Astrocyte (in vitro differentiated cells and primary cell): ENCODE measurements at regions not wholly inside any gene's neighbourhood (a gene's known extent, or its start where the extent isn't known, plus 50 kb on each side); places are given as distances from the start of the nearest gene placed in this dataset.

ENCODE experiments used
- DNase-seq: peaks from one replicate; pipeline ENCODE4 v3.0.0-alpha.2; 2010; ENCODE audit warnings: low read depth
- FAIRE-seq: peaks from 2 replicates; lab custom pipeline; 2011; peaks lifted over from hg19 to GRCh38; lab: Jason Lieb, UNC
- H2AFZ ChIP-seq: 2 replicates; pipeline ENCODE4 v1.6.0; 2012; ENCODE audit warnings: low read depth, low read length, inconsistent platforms
- H3K27ac ChIP-seq: 2 replicates; pipeline ENCODE4 v1.5.1; 2011; ENCODE audit warnings: low read depth, low read length, inconsistent platforms
- H3K27me3 ChIP-seq: 2 replicates; pipeline ENCODE4 v1.6.0; 2011; ENCODE audit warnings: low read length, inconsistent platforms; ENCODE audit not compliant: insufficient read depth
- H3K36me3 ChIP-seq: 2 replicates; pipeline ENCODE4 v1.5.1; 2011; ENCODE audit warnings: low read length, inconsistent platforms; ENCODE audit not compliant: insufficient read depth
- H3K4me1 ChIP-seq: 2 replicates; pipeline ENCODE4 v1.5.1; 2011; ENCODE audit warnings: low read length, inconsistent platforms; ENCODE audit not compliant: insufficient read depth
- H3K4me2 ChIP-seq: 2 replicates; pipeline ENCODE4 v1.6.0; 2012; ENCODE audit warnings: low read length, inconsistent platforms
- H3K4me3 ChIP-seq: 2 replicates; pipeline ENCODE4 v1.5.1; 2011; ENCODE audit warnings: low read depth, mild to moderate bottlenecking, low read length, inconsistent platforms; ENCODE audit not compliant: insufficient read depth
- H3K79me2 ChIP-seq: 2 replicates; pipeline ENCODE4 v1.6.0; 2012; ENCODE audit warnings: mild to moderate bottlenecking, low read length, inconsistent platforms; ENCODE audit not compliant: insufficient read depth
- H3K9ac ChIP-seq: 2 replicates; pipeline ENCODE4 v1.6.0; 2012; ENCODE audit warnings: mild to moderate bottlenecking, low read length, inconsistent platforms
- H3K9me3 ChIP-seq: 2 replicates; pipeline ENCODE4 v1.5.1; 2012; ENCODE audit warnings: low read depth, mild to moderate bottlenecking, low read length, inconsistent platforms; ENCODE audit not compliant: insufficient read depth
- H4K20me1 ChIP-seq: 2 replicates; pipeline ENCODE4 v1.6.0; 2012; ENCODE audit warnings: low read length, inconsistent platforms; ENCODE audit not compliant: insufficient read depth
- H3K27ac Mint-ChIP-seq: one replicate; pipeline ENCODE4 v1.8.0; 2021; ENCODE audit warnings: mild to moderate bottlenecking, mixed read lengths; ENCODE audit not compliant: unreplicated experiment
- H3K27me3 Mint-ChIP-seq: one replicate; pipeline ENCODE4 v1.8.0; 2021; ENCODE audit warnings: low read depth, mixed read lengths; ENCODE audit not compliant: unreplicated experiment
- H3K36me3 Mint-ChIP-seq: one replicate; pipeline ENCODE4 v1.8.0; 2021; ENCODE audit warnings: low read depth, mixed read lengths; ENCODE audit not compliant: unreplicated experiment
- H3K4me1 Mint-ChIP-seq: one replicate; pipeline ENCODE4 v1.8.0; 2021; ENCODE audit warnings: low read depth, mixed read lengths; ENCODE audit not compliant: unreplicated experiment
- H3K4me3 Mint-ChIP-seq: one replicate; pipeline ENCODE4 v1.8.0; 2021; ENCODE audit warnings: mild to moderate bottlenecking, moderate library complexity, mixed read lengths; ENCODE audit not compliant: unreplicated experiment
- H3K9me3 Mint-ChIP-seq: one replicate; pipeline ENCODE4 v1.8.0; 2021; ENCODE audit warnings: mild to moderate bottlenecking, mixed read lengths; ENCODE audit not compliant: unreplicated experiment
- EZH2 ChIP-seq: IDR thresholded peaks from 2 replicates; pipeline ENCODE4 v1.6.1; 2012; ENCODE audit warnings: mild to moderate bottlenecking, low read length, inconsistent platforms; ENCODE audit not compliant: insufficient read depth
- TF ChIP-seq, protein P1 (sequence below): IDR thresholded peaks from 2 replicates; pipeline ENCODE4 v1.5.1; 2011; ENCODE audit warnings: low read depth, mild to moderate bottlenecking, inconsistent platforms, low read length, moderate library complexity; ENCODE audit not compliant: insufficient read depth

DNA sequence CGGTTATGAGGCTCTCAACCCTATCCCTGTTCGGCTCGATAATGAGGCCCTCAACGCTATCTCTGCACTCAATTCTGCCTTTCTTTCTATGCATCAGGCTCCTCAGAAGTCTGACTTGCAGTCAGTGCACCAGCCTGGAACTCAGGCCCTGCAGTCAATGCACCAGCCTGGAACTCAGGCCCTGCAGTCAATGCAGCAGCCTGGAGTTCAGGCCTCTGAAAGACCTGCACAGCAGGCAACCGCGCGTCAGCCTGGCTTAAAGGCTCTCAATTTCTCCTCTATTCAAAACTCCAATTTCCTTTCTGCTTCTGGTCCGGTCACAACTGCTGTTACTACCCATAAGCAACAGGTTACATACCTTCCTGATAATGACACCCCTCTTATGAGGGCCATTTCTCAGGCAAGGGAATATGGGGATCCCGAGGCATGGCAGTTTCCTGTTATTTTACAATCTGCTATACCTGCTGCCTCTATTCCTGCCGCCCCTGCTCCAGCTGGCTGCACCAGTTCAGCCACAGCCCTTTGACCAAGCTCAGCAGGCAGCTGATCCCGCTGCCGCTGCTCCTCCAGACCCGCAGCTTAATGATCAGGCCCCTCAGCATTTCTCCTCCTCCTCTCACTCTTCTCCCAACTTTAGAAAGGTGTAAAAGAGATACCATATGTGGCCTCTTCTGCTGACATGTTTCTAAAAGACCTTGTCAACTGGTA, 933.6 kb upstream of the FANCL start:
- no peaks in the 10 kb centered on the region for H3K9me3 ChIP-seq
- no peaks in the 10 kb centered on the region for H4K20me1 ChIP-seq
- no peaks in the 10 kb centered on the region for H3K36me3 ChIP-seq
- no peaks in the 10 kb centered on the region for H3K79me2 ChIP-seq
- no peaks in the 10 kb centered on the region for H3K4me1 ChIP-seq
- TF ChIP-seq EZH2 = no peak
- TF ChIP-seq, protein P1, sequence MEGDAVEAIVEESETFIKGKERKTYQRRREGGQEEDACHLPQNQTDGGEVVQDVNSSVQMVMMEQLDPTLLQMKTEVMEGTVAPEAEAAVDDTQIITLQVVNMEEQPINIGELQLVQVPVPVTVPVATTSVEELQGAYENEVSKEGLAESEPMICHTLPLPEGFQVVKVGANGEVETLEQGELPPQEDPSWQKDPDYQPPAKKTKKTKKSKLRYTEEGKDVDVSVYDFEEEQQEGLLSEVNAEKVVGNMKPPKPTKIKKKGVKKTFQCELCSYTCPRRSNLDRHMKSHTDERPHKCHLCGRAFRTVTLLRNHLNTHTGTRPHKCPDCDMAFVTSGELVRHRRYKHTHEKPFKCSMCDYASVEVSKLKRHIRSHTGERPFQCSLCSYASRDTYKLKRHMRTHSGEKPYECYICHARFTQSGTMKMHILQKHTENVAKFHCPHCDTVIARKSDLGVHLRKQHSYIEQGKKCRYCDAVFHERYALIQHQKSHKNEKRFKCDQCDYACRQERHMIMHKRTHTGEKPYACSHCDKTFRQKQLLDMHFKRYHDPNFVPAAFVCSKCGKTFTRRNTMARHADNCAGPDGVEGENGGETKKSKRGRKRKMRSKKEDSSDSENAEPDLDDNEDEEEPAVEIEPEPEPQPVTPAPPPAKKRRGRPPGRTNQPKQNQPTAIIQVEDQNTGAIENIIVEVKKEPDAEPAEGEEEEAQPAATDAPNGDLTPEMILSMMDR = no peak
- no peak overlapping the region for H3K4me3 ChIP-seq
- H3K27ac ChIP-seq = no peak overlapping the region
- H2AFZ ChIP-seq = no peak overlapping the region
- H3K4me2 ChIP-seq = no peak overlapping the region
- Mint-ChIP-seq H3K27ac (no peak overlapping the region), H3K4me3 (no peak overlapping the region), H3K4me1 (no peaks in the 10 kb centered on the region), H3K36me3 (no peaks in the 10 kb centered on the region), H3K27me3 (peaks cover 3% of the 10 kb centered on the region), H3K9me3 (no peaks in the 10 kb centered on the region)
- no peak for DNase-seq
- no peaks in the 10 kb centered on the region for H3K27me3 ChIP-seq
- H3K9ac ChIP-seq = no peak overlapping the region
- FAIRE-seq = no peak

DNA sequence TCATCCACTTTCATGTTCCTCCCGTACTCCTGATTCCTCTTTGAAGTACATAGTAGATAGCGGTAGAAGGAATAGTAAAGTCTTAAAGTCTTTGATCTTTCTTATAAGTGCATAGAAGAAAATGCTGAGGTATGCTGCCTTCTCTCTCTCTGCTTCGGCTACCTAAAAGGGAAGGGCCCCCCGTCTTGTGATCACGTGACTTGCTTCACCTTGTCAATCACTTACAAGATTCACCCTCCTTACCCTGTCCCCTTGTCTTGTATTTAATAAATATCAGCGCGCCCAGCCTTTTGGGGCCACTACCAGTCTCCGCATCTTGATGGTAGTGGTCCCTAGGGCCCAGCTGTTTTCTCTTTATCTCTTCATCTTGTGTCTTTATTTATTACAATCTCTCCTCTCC, 932.2 kb upstream of the FANCL start:
- Histone ChIP-seq H3K27ac (no peak overlapping the region), H3K36me3 (no peaks in the 10 kb centered on the region), H2AFZ (no peak overlapping the region), H3K4me1 (no peaks in the 10 kb centered on the region), H4K20me1 (no peaks in the 10 kb centered on the region), H3K79me2 (no peaks in the 10 kb centered on the region), H3K4me2 (no peak overlapping the region), H3K4me3 (no peak overlapping the region), H3K9ac (no peak overlapping the region), H3K9me3 (no peaks in the 10 kb centered on the region), H3K27me3 (no peaks in the 10 kb centered on the region)
- Mint-ChIP-seq H3K4me1 (no peaks in the 10 kb centered on the region), H3K9me3 (no peaks in the 10 kb centered on the region), H3K4me3 (no peak overlapping the region), H3K36me3 (no peaks in the 10 kb centered on the region), H3K27me3 (peaks cover 3% of the 10 kb centered on the region), H3K27ac (no peak overlapping the region)
- TF ChIP-seq EZH2 = no peak
- TF ChIP-seq, protein P1 = no peak
- FAIRE-seq (no peak), DNase-seq (no peak)

DNA sequence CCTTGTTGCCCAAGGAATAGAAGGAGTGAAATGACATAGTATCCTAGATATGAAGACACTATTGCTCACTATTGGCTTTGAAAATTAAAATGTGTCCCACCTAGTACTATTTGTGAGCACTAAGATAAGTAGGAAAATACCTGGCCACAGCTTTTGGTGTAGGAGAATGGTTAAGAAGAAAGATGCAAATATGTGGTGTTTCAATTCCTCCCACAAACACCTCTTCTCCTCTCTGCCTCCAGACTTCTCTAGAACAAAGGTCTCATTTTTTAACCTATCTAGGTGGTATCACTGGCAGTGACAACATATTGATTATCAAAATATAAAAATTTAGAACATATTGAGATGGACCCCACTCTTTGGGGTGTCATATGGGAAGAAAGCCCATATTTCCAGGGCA, 929.9 kb upstream of the FANCL start:
- no peaks in the 10 kb centered on the region for H3K9me3 ChIP-seq
- no peak overlapping the region for H3K4me3 ChIP-seq
- no peaks in the 10 kb centered on the region for H3K36me3 ChIP-seq
- Mint-ChIP-seq H3K27me3 (peaks cover 3% of the 10 kb centered on the region), H3K27ac (no peak overlapping the region), H3K9me3 (no peaks in the 10 kb centered on the region), H3K36me3 (no peaks in the 10 kb centered on the region), H3K4me3 (no peak overlapping the region), H3K4me1 (no peaks in the 10 kb centered on the region)
- H3K4me1 ChIP-seq = no peaks in the 10 kb centered on the region
- H3K4me2 ChIP-seq = no peak overlapping the region
- DNase-seq (no peak), FAIRE-seq (no peak)
- H3K9ac ChIP-seq = no peak overlapping the region
- no peak overlapping the region for H2AFZ ChIP-seq
- H4K20me1 ChIP-seq = no peaks in the 10 kb centered on the region
- no peaks in the 10 kb centered on the region for H3K27me3 ChIP-seq
- no peaks in the 10 kb centered on the region for H3K79me2 ChIP-seq
- no peak for TF ChIP-seq EZH2
- TF ChIP-seq, protein P1 = no peak
- no peak overlapping the region for H3K27ac ChIP-seq
